ENCODE measurements at regions not wholly inside any gene's neighbourhood (a gene's known extent, or its start where the extent isn't known, plus 50 kb on each side); places are given as distances from the start of the nearest gene placed in this dataset.
A peak's percentile ranks its signal among the peaks of the same experiment; 100 is the strongest.

DNA sequence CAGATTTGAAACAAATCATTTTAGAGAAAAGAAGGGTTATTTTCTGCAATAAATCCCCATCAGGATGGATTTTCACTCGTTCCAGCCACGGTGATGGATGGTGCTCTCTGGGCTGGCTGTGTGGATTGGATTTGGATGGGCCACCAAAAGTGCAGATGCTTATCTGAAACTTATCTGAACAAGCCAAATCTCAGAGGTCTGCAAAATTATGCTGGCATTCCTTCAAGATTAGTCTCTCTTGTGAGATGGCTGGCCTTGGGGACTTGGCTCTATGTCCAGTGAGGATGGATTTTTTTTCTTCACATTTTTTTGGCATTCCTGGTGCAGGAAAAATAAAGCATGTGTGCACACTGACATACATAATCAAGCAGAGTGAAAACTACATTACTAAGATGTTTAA lies 341.9 kb downstream of the GXYLT1 start:
- in situ Hi-C loops (cut with HindIII; ENCODE audit: low pct_unique_long_range_greater_than_20kb, low sequenced_read_pairs) = no loop called here
- no peak for TF ChIP-seq JUND (IDR thresholded peaks at IDR 0.05; ENCODE audit: low read depth)
- DNase-seq (ENCODE audit: low read depth in 1 of 2, low spot score in 1 of 2) = no peak

DNA sequence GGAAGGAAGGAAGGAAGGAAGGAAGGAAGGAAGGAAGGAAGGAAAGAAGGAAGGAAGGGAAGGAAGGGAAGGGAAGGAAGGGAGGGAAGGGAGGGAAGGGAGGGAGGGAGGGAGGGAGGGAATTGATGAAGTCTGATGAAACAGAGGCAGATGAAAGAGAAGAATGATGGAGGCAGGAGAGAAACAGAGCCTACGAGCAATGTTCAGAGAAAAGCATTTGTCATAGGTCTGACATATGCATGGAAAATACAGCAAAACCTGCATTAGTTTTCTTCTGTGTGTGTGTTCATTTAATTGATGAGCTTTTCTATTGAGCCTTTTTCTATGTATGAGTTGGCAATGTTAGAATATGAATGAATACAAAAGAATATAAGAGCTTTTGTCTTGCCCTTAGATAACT lies 343.4 kb downstream of the GXYLT1 start:
- TF ChIP-seq JUND (IDR thresholded peaks at IDR 0.05; ENCODE audit: low read depth) = no peak
- in situ Hi-C loops (cut with HindIII; ENCODE audit: low pct_unique_long_range_greater_than_20kb, low sequenced_read_pairs) = no loop called here
- DNase-seq (ENCODE audit: low read depth in 1 of 2, low spot score in 1 of 2) = no peak

DNA sequence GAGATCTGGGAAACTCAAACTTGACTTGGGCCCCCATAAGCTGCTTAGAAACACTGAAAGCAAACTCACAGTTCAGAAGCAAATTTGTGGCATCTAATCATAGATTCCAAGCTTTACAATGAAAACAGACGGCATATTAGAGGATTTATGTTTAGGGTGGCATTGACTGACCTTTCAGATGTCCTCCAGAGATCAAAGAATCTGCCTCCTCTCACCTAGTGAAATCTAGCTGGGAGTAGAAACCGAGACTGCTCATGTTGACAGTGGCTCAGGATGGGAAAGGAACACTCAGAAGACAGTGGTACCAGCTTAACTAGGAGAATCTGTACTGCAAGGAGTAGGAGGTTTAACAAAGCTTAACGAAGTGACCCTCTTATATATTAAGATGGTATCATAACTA lies 345.0 kb downstream of the GXYLT1 start:
- TF ChIP-seq JUND (IDR thresholded peaks at IDR 0.05; ENCODE audit: low read depth) = no peak
- no peak for DNase-seq (ENCODE audit: low read depth in 1 of 2, low spot score in 1 of 2)
- in situ Hi-C loops (cut with HindIII; ENCODE audit: low pct_unique_long_range_greater_than_20kb, low sequenced_read_pairs) = no loop called here

DNA sequence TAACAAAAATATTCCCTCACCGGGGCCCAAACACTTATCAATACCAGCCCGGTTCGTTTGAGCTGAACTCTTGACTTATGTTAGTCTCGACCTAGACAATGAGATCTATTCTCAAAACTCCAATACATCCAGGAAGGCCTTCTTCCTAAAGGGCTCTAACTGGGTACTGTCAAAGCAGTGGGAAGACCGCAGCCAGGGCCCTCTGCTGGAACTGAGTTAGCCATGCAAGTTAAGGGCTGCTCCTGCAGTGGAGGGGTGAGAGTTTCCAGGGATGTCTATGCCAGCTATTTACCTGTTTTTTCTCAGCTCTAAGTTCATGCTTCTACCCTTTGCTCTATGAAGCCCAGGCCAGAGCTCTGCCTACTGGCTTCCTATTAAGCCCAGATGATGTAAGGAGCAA lies 348.8 kb downstream of the GXYLT1 start:
- peak in 1 of 2 experiments; percentile 53 for DNase-seq (ENCODE audit: low read depth in 1 of 2, low spot score in 1 of 2)
- in situ Hi-C loops (cut with HindIII; ENCODE audit: low pct_unique_long_range_greater_than_20kb, low sequenced_read_pairs) = no loop called here
- no peak for TF ChIP-seq JUND (IDR thresholded peaks at IDR 0.05; ENCODE audit: low read depth)

DNA sequence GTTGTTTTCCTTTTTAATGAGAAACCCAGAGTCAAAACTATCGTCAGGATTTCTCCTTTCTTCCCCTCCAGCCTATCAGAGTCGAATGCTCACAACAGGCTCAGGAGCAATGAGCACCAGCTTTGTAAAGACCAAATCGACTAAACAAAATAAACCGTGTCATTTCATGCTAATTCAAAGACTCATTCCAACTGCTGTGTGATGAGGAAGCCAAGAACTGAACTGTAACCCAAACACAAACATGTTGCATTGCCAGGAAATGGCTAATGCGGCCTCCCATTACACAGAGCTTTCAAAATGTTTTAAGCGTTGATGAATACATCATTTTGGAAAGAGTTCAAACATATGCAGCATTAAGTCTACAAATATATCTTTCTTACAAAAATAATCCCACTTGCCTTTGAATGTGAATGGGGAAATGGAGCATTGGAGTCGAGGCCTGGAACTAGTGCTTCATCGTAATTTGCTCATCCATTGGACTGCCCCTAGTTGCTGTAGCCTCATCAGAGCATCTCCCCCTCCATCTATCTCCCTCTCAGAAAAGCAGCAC lies 349.5 kb downstream of the GXYLT1 start:
- no peak for TF ChIP-seq JUND (IDR thresholded peaks at IDR 0.05; ENCODE audit: low read depth)
- DNase-seq (ENCODE audit: low read depth in 1 of 2, low spot score in 1 of 2) = no peak
- in situ Hi-C loops (cut with HindIII; ENCODE audit: low pct_unique_long_range_greater_than_20kb, low sequenced_read_pairs) = no loop called here

DNA sequence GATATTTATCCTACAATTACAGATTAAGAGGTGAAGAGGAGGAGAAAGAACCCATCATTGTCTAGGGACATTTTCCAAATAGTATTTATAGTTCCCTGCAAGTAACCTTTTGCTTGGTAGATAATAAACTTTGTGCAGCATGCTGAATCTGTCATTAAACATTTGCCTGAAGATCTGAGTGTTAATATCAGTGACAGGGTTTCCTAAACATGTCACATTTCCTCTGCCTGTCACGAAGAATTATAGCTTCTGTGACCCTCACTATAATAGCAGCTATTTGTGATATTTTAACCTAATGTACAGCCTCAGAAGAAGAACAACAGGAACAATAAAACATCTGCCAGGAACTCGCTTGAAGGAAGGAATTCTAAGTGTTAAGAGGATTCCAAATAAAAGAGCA lies 350.3 kb downstream of the GXYLT1 start:
- no peak for DNase-seq (ENCODE audit: low read depth in 1 of 2, low spot score in 1 of 2)
- no peak for TF ChIP-seq JUND (IDR thresholded peaks at IDR 0.05; ENCODE audit: low read depth)
- in situ Hi-C loops (cut with HindIII; ENCODE audit: low pct_unique_long_range_greater_than_20kb, low sequenced_read_pairs) = no loop called here

DNA sequence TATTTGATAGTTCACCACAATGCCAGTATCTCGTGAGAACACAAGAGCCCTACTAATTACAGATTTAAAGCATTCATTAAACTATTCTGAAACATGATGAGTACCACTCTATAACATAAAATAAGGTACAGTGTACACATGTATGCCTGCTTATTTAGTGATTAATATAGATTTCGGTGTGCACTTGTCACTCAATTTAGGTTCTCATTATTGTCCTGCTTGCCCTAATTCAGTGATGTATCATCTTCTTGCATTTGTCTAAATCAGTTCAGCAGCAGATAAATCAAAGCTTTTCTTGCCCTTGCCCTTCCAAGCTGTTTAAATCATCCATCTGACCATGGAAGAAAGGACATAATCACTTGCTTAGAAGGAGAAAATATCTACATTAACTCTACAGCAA lies 359.7 kb downstream of the GXYLT1 start:
- in situ Hi-C loops (cut with HindIII; ENCODE audit: low pct_unique_long_range_greater_than_20kb, low sequenced_read_pairs) = no loop called here
- no peak for TF ChIP-seq JUND (IDR thresholded peaks at IDR 0.05; ENCODE audit: low read depth)
- no peak for DNase-seq (ENCODE audit: low read depth in 1 of 2, low spot score in 1 of 2)

DNA sequence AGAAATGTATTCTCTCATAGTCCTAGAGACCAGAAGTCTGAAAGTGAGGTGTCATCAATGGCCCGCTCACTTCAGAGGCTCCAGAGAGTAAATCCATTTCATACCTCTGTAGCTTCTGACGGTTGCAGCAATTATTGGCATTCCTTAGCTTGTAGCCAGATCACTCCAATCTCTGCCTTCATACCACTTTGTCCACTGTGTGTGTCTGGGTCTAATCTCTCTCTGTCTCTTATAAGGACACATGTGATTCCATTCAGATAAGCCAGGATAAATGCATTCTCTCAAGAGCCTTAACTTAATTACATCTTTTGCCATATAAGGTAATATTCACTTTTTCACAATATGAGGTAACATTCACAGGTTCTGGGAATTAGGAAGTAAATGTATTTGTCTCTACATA lies 365.7 kb downstream of the GXYLT1 start:
- no peak for DNase-seq (ENCODE audit: low read depth in 1 of 2, low spot score in 1 of 2)
- TF ChIP-seq JUND (IDR thresholded peaks at IDR 0.05; ENCODE audit: low read depth) = no peak
- in situ Hi-C loops (cut with HindIII; ENCODE audit: low pct_unique_long_range_greater_than_20kb, low sequenced_read_pairs) = no loop called here

DNA sequence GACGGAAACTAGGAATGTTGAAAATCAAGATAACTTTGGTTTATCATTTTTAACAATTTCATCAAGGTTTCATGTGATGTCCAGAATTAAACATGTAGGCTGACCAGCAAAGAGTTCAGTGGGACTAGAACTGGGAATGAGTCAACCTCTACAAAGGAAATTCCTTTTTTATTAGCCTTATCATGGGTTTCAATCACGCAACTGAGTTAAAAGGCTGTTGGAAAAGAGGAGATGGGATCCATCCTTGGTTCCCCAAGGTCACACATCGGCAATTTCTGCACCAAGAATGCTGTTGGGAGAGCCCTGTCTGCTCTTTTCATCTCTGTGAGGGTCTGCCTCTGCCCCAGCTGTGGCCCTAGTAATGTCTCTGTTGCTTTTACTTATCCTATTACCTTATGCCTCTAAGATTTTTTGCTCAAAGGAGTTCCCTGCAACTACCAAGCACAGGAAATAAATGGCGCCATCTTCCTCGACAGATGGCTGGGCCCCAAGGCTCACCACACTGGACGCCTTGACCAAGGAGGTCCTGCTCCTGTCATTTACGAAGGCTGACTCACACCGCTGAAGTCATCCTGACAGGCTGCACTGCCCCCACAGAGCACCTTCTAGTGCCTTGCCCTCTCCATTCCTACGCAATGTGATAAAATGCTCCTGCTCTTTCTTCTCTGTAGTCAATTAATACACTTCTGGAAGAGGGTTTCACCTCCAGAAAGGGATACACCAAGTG lies 367.4 kb downstream of the GXYLT1 start:
- no peak for TF ChIP-seq JUND (IDR thresholded peaks at IDR 0.05; ENCODE audit: low read depth)
- DNase-seq (ENCODE audit: low read depth in 1 of 2, low spot score in 1 of 2) = no peak
- in situ Hi-C loops (cut with HindIII; ENCODE audit: low pct_unique_long_range_greater_than_20kb, low sequenced_read_pairs) = no loop called here

DNA sequence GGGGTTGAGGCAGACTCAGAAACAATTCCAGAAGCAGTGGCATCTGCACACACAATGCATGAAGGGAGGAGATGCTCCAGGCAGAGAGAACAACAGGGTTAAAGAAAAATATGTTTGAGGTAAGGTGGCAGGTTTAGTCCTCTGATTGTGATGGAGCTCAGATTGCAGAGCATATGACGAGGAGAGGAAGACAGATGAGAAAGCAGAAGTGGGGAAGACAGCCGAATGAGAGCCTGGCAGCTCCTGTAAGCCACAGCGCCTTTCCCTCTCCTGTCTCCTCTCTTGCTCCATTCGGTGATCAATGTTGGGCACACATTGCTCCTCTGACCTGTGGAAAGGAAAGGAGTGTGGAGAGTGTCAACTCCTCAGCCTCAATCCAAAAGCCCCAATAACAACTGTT lies 372.2 kb downstream of the GXYLT1 start:
- TF ChIP-seq JUND (IDR thresholded peaks at IDR 0.05; ENCODE audit: low read depth) = no peak
- in situ Hi-C loops (cut with HindIII; ENCODE audit: low pct_unique_long_range_greater_than_20kb, low sequenced_read_pairs) = no loop called here
- no peak for DNase-seq (ENCODE audit: low read depth in 1 of 2, low spot score in 1 of 2)

DNA sequence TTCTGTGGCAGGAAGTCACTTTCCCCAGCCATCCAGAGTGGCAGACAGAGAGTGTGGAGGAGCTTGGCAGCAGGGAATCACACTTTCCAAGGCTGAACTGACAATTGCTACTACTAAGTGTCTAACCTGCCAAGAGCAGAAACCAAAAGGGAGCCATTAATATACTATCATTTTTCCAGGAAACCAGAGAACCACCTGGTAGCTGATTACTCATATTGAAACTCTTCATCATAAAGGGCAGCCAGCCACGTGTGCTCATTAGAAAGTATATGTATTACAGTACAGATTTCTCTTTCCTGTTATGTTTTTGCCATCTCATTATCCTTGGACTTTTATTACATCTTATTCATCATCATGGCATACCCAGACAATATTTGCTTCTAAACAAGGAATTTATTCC lies 374.9 kb downstream of the GXYLT1 start:
- TF ChIP-seq JUND (IDR thresholded peaks at IDR 0.05; ENCODE audit: low read depth) = no peak
- in situ Hi-C loops (cut with HindIII; ENCODE audit: low pct_unique_long_range_greater_than_20kb, low sequenced_read_pairs) = no loop called here
- no peak for DNase-seq (ENCODE audit: low read depth in 1 of 2, low spot score in 1 of 2)

DNA sequence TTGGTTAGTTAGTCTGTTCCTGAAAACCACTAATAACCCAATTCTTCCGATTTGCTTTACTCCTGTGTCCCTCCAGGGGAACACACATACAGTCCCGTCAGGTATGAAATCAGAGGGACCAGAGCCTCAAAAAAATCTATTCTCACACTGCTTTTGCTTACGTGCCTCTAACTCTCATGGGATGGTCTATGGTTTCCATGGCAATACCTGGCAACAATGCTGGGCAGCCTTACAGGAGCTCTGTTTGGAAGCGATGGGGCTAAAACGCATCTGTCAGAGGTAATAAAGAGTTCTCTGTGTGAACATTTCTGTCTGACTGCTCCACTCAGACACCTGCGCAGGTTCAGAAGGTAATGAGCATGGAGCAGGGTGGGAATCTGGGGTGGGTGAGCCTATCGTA lies 376.2 kb downstream of the GXYLT1 start:
- in situ Hi-C loops (cut with HindIII; ENCODE audit: low pct_unique_long_range_greater_than_20kb, low sequenced_read_pairs) = no loop called here
- no peak for TF ChIP-seq JUND (IDR thresholded peaks at IDR 0.05; ENCODE audit: low read depth)
- no peak for DNase-seq (ENCODE audit: low read depth in 1 of 2, low spot score in 1 of 2)

DNA sequence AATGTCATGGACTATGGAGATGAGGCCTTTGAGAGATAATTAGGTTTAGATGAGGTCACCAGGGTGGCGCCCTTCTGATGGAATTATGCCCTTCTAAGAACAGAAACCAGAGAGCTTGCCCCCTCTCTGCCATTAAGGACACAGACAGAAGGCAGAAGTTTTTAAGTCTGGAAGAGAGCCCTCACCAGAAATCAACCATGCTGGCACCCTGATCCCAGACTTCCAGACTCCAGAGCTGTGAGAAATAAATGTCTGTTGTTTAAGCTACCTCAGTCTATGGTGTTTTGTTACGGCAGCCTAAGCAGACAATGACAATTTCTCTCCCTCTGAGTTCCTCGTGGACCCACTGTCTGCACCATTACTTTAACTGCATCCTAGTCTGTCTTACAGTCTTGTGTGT lies 382.0 kb downstream of the GXYLT1 start:
- DNase-seq (ENCODE audit: low read depth in 1 of 2, low spot score in 1 of 2) = no peak
- in situ Hi-C loops (cut with HindIII; ENCODE audit: low pct_unique_long_range_greater_than_20kb, low sequenced_read_pairs) = no loop called here
- no peak for TF ChIP-seq JUND (IDR thresholded peaks at IDR 0.05; ENCODE audit: low read depth)

DNA sequence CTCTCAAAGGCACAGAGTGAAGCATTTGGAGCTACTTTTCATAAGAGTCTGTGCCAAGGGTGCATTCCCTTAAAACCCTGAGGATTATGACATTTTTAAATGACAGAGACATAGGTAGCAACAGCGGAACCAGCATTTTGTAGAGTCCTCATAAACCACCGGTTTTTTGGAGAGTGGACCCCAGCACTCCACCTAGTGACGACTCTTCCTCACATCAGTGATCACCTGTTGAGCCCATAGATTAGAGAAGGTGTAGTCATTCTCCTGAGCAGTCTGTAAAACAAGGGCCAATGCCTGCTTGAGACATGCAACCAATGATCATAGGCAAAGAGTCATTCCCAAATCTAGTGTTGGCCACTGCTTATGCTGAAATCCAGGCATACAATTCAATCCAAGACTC lies 399.1 kb downstream of the GXYLT1 start:
- in situ Hi-C loops (cut with HindIII; ENCODE audit: low pct_unique_long_range_greater_than_20kb, low sequenced_read_pairs) = no loop called here
- DNase-seq (ENCODE audit: low read depth in 1 of 2, low spot score in 1 of 2) = no peak
- TF ChIP-seq JUND (IDR thresholded peaks at IDR 0.05; ENCODE audit: low read depth) = no peak
